H1 (cell line): ENCODE measurements at regions not wholly inside any gene's neighbourhood (a gene's known extent, or its start where the extent isn't known, plus 50 kb on each side); places are given as distances from the start of the nearest gene placed in this dataset.

Experiments used
- BRCA1 ChIP-seq: IDR thresholded peaks from 2 replicates; pipeline ENCODE4 v1.6.1; 2012; ENCODE audit warnings: low read depth, low read length, improper control_type of control experiment
- CEBPB ChIP-seq: IDR thresholded peaks from 2 replicates; pipeline ENCODE4 v1.6.1; 2012; ENCODE audit warnings: low read depth, low read length
- CREB1 ChIP-seq: IDR thresholded peaks from 2 replicates; pipeline ENCODE4 v1.6.1; 2012; ENCODE audit warnings: inconsistent platforms
- CTCF ChIP-seq, 3 experiments: IDR thresholded peaks; 1 replicate in 2 of 3; 2 replicates in 1 of 3; pipeline versions ENCODE4 v1.5.1 to v1.6.1; 2011; ENCODE audit warnings: low read length in 3 of 3, mild to moderate bottlenecking in 3 of 3, inconsistent platforms in 2 of 3, low read depth in 1 of 3, moderate library complexity in 1 of 3; ENCODE audit not compliant: insufficient read depth in 1 of 3; ENCODE audit errors: control extremely low read depth in 1 of 3
- EGR1 ChIP-seq: IDR thresholded peaks from 2 replicates; pipeline ENCODE4 v1.6.1; 2011; ENCODE audit warnings: low read depth, low read length, borderline replicate concordance
- HDAC6 ChIP-seq: IDR thresholded peaks from one replicate; pipeline ENCODE4 v1.7.1; 2012; ENCODE audit warnings: low read depth, mild to moderate bottlenecking, inconsistent platforms, low read length, moderate library complexity
- JUN ChIP-seq: IDR thresholded peaks from 2 replicates; pipeline ENCODE4 v1.6.1; 2011; ENCODE audit warnings: low read depth, mild to moderate bottlenecking, improper control_type of control experiment, low read length
- MAX ChIP-seq: IDR thresholded peaks from 2 replicates; pipeline ENCODE4 v1.6.1; 2012; ENCODE audit warnings: inconsistent platforms
- POLR2A ChIP-seq, 2 experiments: IDR thresholded peaks; 1 replicate in 1 of 2; 2 replicates in 1 of 2; pipeline ENCODE4 v1.6.1; 2011; ENCODE audit warnings: low read depth in 2 of 2, low read length in 2 of 2, mild to moderate bottlenecking in 2 of 2; ENCODE audit errors: control extremely low read depth in 1 of 2
- RBBP5 ChIP-seq: IDR thresholded peaks from 2 replicates; pipeline ENCODE4 v1.7.1; 2012; ENCODE audit warnings: low read depth, mild to moderate bottlenecking, inconsistent platforms, low read length, moderate library complexity, borderline replicate concordance
- SIN3A ChIP-seq, 2 experiments: IDR thresholded peaks in 1 of 2; conservative IDR thresholded peaks in 1 of 2; 2 replicates each; pipeline ENCODE4 v1.6.1; 2011 to 2012; ENCODE audit warnings: low read length in 2 of 2, improper control_type of control experiment in 1 of 2, low read depth in 1 of 2, mild to moderate bottlenecking in 1 of 2
- TAF7 ChIP-seq: optimal IDR thresholded peaks from 2 replicates; pipeline ENCODE3; 2011; ENCODE audit warnings: low read depth, mild to moderate bottlenecking, inconsistent platforms, low read length, moderate library complexity, borderline replicate concordance
- YY1 ChIP-seq: IDR thresholded peaks from 2 replicates; pipeline ENCODE4 v1.6.1; 2011; ENCODE audit warnings: low read depth, mild to moderate bottlenecking, low read length

GRCh38 chr14:86933958-86934595, 1058.9 kb downstream of the GALC start:
- TF ChIP-seq RBBP5 (no peak), CEBPB (no peak), HDAC6 (no peak), MAX (no peak), POLR2A (IDR thresholded peaks at IDR 0.05; ENCODE audit: control extremely low read depth in 1 of 2, low read depth in 2 of 2, low read length in 2 of 2) (no peak), SIN3A (conservative IDR thresholded peaks at IDR 0.05 in 1 of 2, IDR thresholded peaks at IDR 0.05 in 1 of 2; ENCODE audit: low read depth in 1 of 2, low read length in 2 of 2) (no peak), JUN (no peak), TAF7 (no peak), CTCF (IDR thresholded peaks at IDR 0.05; ENCODE audit: control extremely low read depth in 1 of 3, insufficient read depth in 1 of 3, low read depth in 1 of 3, low read length in 3 of 3) (no peak), CREB1 (no peak), EGR1 (no peak), YY1 (no peak), BRCA1 (no peak)
